Kidney capillary endothelial cell (primary cell): ENCODE measurements at regions not wholly inside any gene's neighbourhood (a gene's known extent, or its start where the extent isn't known, plus 50 kb on each side); places are given as distances from the start of the nearest gene placed in this dataset.

Source experiments
- DNase-seq: peaks from one replicate; pipeline ENCODE4 v3.0.0-alpha.2; 2018; ENCODE audit warnings: low spot score

- DNase-seq = peak; percentile 8
These were observed 652.5 kb upstream of the EPHA7 start for GRCh38 chr6:94071835-94072234.

- DNase-seq = no peak
These were observed 646.5 kb upstream of the EPHA7 start for GRCh38 chr6:94065707-94066337.

GRCh38 chr6:94052749-94053148 lies 633.4 kb upstream of the EPHA7 start:
- DNase-seq = no peak

- no peak for DNase-seq
These were observed 631.2 kb upstream of the EPHA7 start for GRCh38 chr6:94050515-94050914.

GRCh38 chr6:94049001-94049400 lies 629.6 kb upstream of the EPHA7 start:
- no peak for DNase-seq

GRCh38 chr6:94045099-94045829 lies 625.9 kb upstream of the EPHA7 start:
- no peak for DNase-seq

GRCh38 chr6:94041945-94042709 lies 622.8 kb upstream of the EPHA7 start:
- no peak for DNase-seq

- no peak for DNase-seq
These were observed 616.7 kb upstream of the EPHA7 start for GRCh38 chr6:94036024-94036423.

GRCh38 chr6:94027374-94027773 lies 608.0 kb upstream of the EPHA7 start:
- no peak for DNase-seq

- no peak for DNase-seq
These were observed 607.2 kb upstream of the EPHA7 start for GRCh38 chr6:94026575-94026974.

GRCh38 chr6:94005835-94006234 lies 586.5 kb upstream of the EPHA7 start:
- DNase-seq = no peak

- no peak for DNase-seq
These were observed 573.6 kb upstream of the EPHA7 start for GRCh38 chr6:93992976-93993375.

- no peak for DNase-seq
These were observed 570.3 kb upstream of the EPHA7 start for GRCh38 chr6:93989630-93990029.

- DNase-seq = no peak
These were observed 566.6 kb upstream of the EPHA7 start for GRCh38 chr6:93985953-93986352.

- no peak for DNase-seq
These were observed 555.8 kb upstream of the EPHA7 start for GRCh38 chr6:93975159-93975558.

- DNase-seq = no peak
These were observed 555.0 kb upstream of the EPHA7 start for GRCh38 chr6:93974332-93974731.

GRCh38 chr6:93972791-93973190 lies 553.4 kb upstream of the EPHA7 start:
- DNase-seq = no peak

GRCh38 chr6:93970684-93971083 lies 551.3 kb upstream of the EPHA7 start:
- no peak for DNase-seq

- no peak for DNase-seq
These were observed 548.8 kb upstream of the EPHA7 start for GRCh38 chr6:93968126-93968525.

GRCh38 chr6:93964926-93965325 lies 545.6 kb upstream of the EPHA7 start:
- no peak for DNase-seq

- DNase-seq = no peak
These were observed 545.0 kb upstream of the EPHA7 start for GRCh38 chr6:93964321-93964720.

GRCh38 chr6:93962566-93962965 lies 543.2 kb upstream of the EPHA7 start:
- DNase-seq = no peak

GRCh38 chr6:93954584-93954983 lies 535.2 kb upstream of the EPHA7 start:
- DNase-seq = no peak
